Small intestine (tissue), 7 donors: ENCODE measurements at regions not wholly inside any gene's neighbourhood (a gene's known extent, or its start where the extent isn't known, plus 50 kb on each side); places are given as distances from the start of the nearest gene placed in this dataset.
"Not testable (repeated sequence)": the region's sequence is repeated elsewhere in the genome, so short reads cannot be mapped to it uniquely, and the experiment has no call there.

Source experiments
- DNase-seq, 2 donors: peaks; one replicate each; pipeline versions ENCODE4 v3.0.0 to v3.0.0-alpha.2; 2013
- FAIRE-seq: peaks from 2 replicates; lab custom pipeline; 2012; peaks lifted over from hg19 to GRCh38; lab: Jason Lieb, UNC
- H3K27ac ChIP-seq, 3 donors: one replicate each; pipeline ENCODE4 v1.5.1; 2013; ENCODE audit warnings: low read length in 2 of 3, mild to moderate bottlenecking in 2 of 3, control low read depth in 1 of 3, inconsistent platforms in 1 of 3, low read depth in 1 of 3, moderate library complexity in 1 of 3
- H3K27me3 ChIP-seq, 3 donors: one replicate each; pipeline ENCODE4 v1.6.1; 2013; ENCODE audit warnings: low read length in 3 of 3, inconsistent platforms in 1 of 3; ENCODE audit not compliant: control insufficient read depth in 3 of 3, insufficient read depth in 3 of 3
- H3K36me3 ChIP-seq, 3 donors: one replicate each; pipeline ENCODE4 v1.6.1; 2013; ENCODE audit warnings: low read length in 3 of 3, inconsistent platforms in 1 of 3, low read depth in 1 of 3, mild to moderate bottlenecking in 1 of 3, moderate library complexity in 1 of 3; ENCODE audit not compliant: control insufficient read depth in 3 of 3, insufficient read depth in 2 of 3
- H3K4me1 ChIP-seq, 3 donors: one replicate each; pipeline ENCODE4 v1.6.1; 2013; ENCODE audit warnings: low read length in 2 of 3, inconsistent platforms in 1 of 3, low read depth in 1 of 3, mild to moderate bottlenecking in 1 of 3, moderate library complexity in 1 of 3; ENCODE audit not compliant: control insufficient read depth in 3 of 3, insufficient read depth in 2 of 3
- H3K4me3 ChIP-seq, 3 donors: one replicate each; pipeline ENCODE4 v1.5.1; 2013; ENCODE audit warnings: low read length in 3 of 3, control low read depth in 1 of 3, inconsistent platforms in 1 of 3, low read depth in 1 of 3, mild to moderate bottlenecking in 1 of 3, moderate library complexity in 1 of 3
- H3K9me3 ChIP-seq, 2 donors: one replicate each; pipeline ENCODE4 v1.6.1; 2013; ENCODE audit warnings: low read depth in 1 of 2, low read length in 1 of 2; ENCODE audit not compliant: control insufficient read depth in 2 of 2, insufficient read depth in 1 of 2
- WGBS, 3 donors: extraction: QIAGEN DNeasy Blood & Tissue Kit; methylation state at CpG; one replicate each; pipeline ENCODE4 v1.1.7; 2013; 5-methylcytosine and 5-hydroxymethylcytosine counted together
- donor health status: healthy with polysubstance abuse.
- donor health status: control.
- donor health status: control.
- donor health status: Bipolar disorder and iron deficiency.
- donor health status: healthy.

DNA sequence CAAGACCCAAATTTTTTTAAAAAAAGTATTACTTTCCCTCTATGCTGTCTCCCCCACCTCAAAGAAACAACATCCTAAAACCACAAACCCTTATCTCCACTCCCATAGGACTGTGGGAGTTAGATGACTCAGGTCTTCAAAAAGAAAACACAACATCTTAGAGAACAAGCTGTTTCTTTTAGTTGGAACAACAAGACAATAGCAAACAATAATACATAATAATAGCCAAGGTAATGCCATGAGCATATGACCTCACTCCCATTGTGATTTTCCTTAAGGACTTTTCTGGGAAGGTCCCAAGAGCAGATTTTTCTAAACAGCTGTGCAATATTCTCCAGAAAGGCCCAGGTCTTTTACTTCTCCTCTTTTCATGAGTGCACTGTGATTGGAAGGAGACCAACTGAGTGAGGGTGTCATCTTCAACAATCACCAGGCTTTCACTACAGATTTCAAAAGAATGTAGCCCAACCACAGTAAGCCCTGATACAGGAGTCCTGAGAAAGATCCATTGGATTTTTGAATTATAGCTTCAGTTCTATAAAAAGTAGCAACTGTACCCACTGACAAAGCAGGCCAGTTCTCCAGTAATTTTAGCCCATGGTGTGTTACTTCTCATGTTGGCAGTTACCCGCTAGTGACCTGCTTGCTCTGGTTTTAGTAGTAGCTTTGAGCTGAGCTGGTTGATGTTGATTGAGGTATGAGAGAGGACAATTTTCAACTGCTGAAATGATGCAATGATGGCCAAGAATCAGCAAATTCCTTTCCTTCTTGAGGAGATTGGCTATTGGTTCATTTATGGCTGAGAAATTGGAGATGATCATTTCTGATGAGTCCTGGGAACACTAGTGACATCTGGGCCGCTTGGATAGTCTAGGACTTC, 144.5 kb upstream of the TCF4 start:
- DNase-seq, result no peak
- no peak overlapping the region for H3K4me3 ChIP-seq

GRCh38 chr18:55731594-55732042, 143.6 kb upstream of the TCF4 start:
- H3K27me3 ChIP-seq, result no peaks in the 10 kb centered on the region
- FAIRE-seq (no peak), DNase-seq (no peak)
- H3K27ac ChIP-seq, result no peak overlapping the region
- no peaks in the 10 kb centered on the region for H3K9me3 ChIP-seq
- no peaks in the 10 kb centered on the region for H3K36me3 ChIP-seq
- H3K4me1 ChIP-seq, result no peaks in the 10 kb centered on the region
- 60 to 70% (median 70%) methylated on average over 4 of the region's 4 CpGs for WGBS, 3 donors
- H3K4me3 ChIP-seq, result no peak overlapping the region

More for the DNA sequence above, 144.5 kb upstream of the TCF4 start:
- no peak for FAIRE-seq
- Histone ChIP-seq H3K27ac (no peak overlapping the region), H3K9me3 (no peaks in the 10 kb centered on the region), H3K4me1 (no peaks in the 10 kb centered on the region), H3K27me3 (no peaks in the 10 kb centered on the region), H3K36me3 (no peaks in the 10 kb centered on the region)
- 77 to 85% (median 78%) methylated on average over 2 of the region's 2 CpGs for WGBS, 3 donors

DNA sequence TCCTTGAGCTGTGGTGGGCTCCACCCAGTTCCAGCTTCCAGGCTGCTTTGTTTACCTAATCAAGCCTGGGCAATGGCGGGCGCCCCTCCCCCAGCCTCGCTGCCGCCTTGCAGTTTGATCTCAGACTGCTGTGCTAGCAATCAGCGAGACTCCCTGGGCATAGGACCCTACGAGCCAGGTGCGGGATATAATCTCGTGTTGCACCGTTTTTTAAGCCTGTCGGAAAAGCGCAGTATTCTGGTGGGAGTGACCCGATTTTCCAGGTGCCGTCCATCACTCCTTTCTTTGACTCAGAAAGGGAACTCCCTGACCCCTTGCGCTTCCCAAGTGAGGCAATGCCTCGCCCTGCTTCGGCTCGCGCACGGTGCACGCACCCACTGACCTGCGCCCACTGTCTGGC, 133.0 kb upstream of the TCF4 start:
- H3K36me3 ChIP-seq, H3K4me3 ChIP-seq, H3K27ac ChIP-seq, FAIRE-seq, H3K27me3 ChIP-seq, H3K4me1 ChIP-seq, H3K9me3 ChIP-seq, DNase-seq: not testable (repeated sequence)
- 88 to 91% (median 89%) methylated on average over 9 to 13 of the region's 21 CpGs for WGBS, 3 donors

DNA sequence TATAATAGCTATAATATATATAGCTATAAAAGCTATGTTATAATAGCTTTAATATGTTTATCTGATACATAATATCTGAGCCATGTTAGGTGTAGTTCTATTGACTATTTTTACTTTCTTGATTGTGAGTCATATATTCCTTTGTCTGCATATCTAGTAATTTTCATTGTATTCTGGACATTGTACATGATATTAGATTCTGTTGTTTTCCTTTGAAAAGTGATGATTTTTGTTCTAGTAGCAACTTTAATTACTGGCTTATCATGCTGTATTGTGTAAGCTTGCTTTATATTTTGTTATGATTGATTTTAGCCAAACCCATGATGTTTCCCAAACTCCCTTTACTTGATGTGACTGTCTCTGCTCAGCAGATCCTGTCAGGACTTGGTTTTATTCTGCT, 125.7 kb upstream of the TCF4 start:
- no peaks in the 10 kb centered on the region for H3K9me3 ChIP-seq
- no peak overlapping the region for H3K4me3 ChIP-seq
- no peaks in the 10 kb centered on the region for H3K36me3 ChIP-seq
- H3K4me1 ChIP-seq, result no peaks in the 10 kb centered on the region
- FAIRE-seq, result no peak
- no peak overlapping the region for H3K27ac ChIP-seq
- no peak for DNase-seq
- H3K27me3 ChIP-seq, result no peaks in the 10 kb centered on the region

DNA sequence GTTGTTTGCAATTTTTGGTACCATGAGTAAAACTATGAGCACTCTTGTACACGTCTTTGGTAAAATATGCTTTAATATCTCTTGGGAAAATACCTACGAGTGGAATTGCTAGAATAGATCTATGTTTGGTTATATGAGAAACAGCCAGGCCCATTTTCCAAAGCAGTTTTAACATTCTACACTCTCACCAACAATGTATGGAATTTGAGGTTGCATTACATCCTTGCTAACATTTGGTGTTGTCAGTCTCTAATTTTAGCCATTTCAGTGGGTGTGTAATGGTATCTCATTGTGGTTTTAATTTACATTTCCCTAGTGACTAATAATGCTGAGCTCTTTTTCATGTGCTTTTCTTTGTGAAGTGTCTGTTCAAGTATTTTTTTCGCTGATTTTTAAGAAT, 118.9 kb upstream of the TCF4 start:
- no peak overlapping the region for H3K27ac ChIP-seq
- no peaks in the 10 kb centered on the region for H3K4me1 ChIP-seq
- no peaks in the 10 kb centered on the region for H3K36me3 ChIP-seq
- H3K9me3 ChIP-seq, result peaks cover 0 to 3% of the 10 kb centered on the region in 2 donors
- H3K4me3 ChIP-seq, result no peak overlapping the region
- 65 to 77% (median 72%) methylated on average over 3 of the region's 3 CpGs for WGBS, 3 donors
- no peaks in the 10 kb centered on the region for H3K27me3 ChIP-seq
- no peak for FAIRE-seq
- DNase-seq, result no peak

DNA sequence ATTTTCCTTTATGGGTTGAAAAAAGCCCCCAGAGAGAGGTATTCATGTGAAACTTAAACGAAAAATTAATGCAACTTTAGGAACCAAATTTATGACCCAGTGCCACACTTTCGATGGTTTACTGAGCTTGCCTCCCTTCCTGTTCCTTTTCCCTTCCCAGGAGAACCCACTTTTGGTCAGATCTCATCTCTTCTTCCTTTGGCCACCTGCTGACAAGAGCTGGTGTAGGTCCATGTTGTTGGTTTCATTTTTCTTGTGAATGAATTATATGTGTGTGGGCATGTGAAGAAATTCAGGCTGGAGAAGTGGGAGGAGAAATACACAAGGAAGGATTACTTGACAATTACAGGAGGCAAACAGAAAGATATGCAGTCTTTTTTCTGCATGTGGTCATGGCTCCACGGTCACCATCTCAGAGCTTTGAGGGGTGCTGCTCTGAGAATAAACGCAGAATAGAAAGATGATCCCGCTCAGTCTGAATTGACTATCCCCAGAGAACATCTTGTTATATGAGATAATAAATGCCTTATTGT, 111.3 kb upstream of the TCF4 start:
- Histone ChIP-seq H3K27me3 (no peaks in the 10 kb centered on the region), H3K4me3 (no peak overlapping the region), H3K4me1 (no peaks in the 10 kb centered on the region), H3K27ac (no peak overlapping the region), H3K36me3 (no peaks in the 10 kb centered on the region), H3K9me3 (peaks cover 0 to 3% of the 10 kb centered on the region in 2 donors)
- WGBS, 3 donors, result 71 to 79% (median 78%) methylated on average over 5 of the region's 5 CpGs
- DNase-seq (no peak), FAIRE-seq (no peak)

DNA sequence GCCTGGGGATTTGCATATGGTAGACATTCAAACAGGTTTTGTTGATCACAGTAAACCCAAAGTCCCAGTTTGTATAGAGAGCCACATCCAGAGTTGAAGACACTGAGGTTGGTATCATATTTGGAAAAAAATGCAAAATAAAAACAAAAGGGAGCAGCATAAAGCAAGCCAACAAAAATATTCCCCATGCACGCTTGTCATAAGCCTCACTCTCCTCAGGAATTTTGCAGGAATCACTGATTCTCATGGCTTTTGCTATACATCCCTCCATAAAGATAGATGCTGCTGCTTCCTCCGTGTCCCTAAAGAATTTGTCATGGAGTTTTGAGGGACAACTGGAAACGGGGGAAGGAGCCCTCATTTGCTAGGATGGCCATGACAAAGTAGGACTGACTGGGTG, 108.8 kb upstream of the TCF4 start:
- peaks cover 0 to 3% of the 10 kb centered on the region in 2 donors for H3K9me3 ChIP-seq
- 73 to 82% (median 75%) methylated on average over 3 of the region's 3 CpGs for WGBS, 3 donors
- H3K27me3 ChIP-seq, result no peaks in the 10 kb centered on the region
- H3K27ac ChIP-seq, result no peak overlapping the region
- no peak overlapping the region for H3K4me3 ChIP-seq
- H3K36me3 ChIP-seq, result no peaks in the 10 kb centered on the region
- DNase-seq, result no peak
- no peak for FAIRE-seq
- no peaks in the 10 kb centered on the region for H3K4me1 ChIP-seq

- no peak overlapping the region for H3K27ac ChIP-seq
- no peaks in the 10 kb centered on the region for H3K4me1 ChIP-seq
- FAIRE-seq (no peak), DNase-seq (no peak)
- no peaks in the 10 kb centered on the region for H3K36me3 ChIP-seq
- no peak overlapping the region for H3K4me3 ChIP-seq
- H3K27me3 ChIP-seq, result no peaks in the 10 kb centered on the region
- H3K9me3 ChIP-seq, result no peaks in the 10 kb centered on the region
Measured at GRCh38 chr18:55695091-55695490, 107.1 kb upstream of the TCF4 start.
